B cell (primary cell): ENCODE measurements at regions not wholly inside any gene's neighbourhood (a gene's known extent, or its start where the extent isn't known, plus 50 kb on each side); places are given as distances from the start of the nearest gene placed in this dataset.

ENCODE experiments used
- ATAC-seq: fragments of 200-7000 bp; cut with Tn5 transposase; one replicate; pipeline ENCODE4 v1.10.0; 2021; ENCODE audit warnings: low read depth, mild to moderate bottlenecking, moderate number of reproducible peaks, moderate library complexity
- CTCF ChIA-PET: fragments of 350-600 bp; sonication (Branson Sonifier 250); formaldehyde crosslinking; loops from one replicate; lab custom pipeline; 2021; ENCODE audit warnings: antibody characterized with exemption, inconsistent platforms; lab: Charles Lee
- POLR2A ChIA-PET: fragments of 350-600 bp; sonication (Branson Sonifier 250); formaldehyde crosslinking; loops from one replicate; lab custom pipeline; 2021; ENCODE audit warnings: antibody characterized with exemption; lab: Charles Lee
- DNase-seq: peaks from one replicate; pipeline ENCODE4 v3.0.0; 2013
- H2AFZ ChIP-seq: 2 replicates; pipeline ENCODE4 v1.6.1; 2012; ENCODE audit warnings: mild to moderate bottlenecking, low read depth, low read length; ENCODE audit not compliant: insufficient read depth, poor library complexity, severe bottlenecking
- H3K27ac ChIP-seq, 2 donors: 1 replicate in 1 of 2; 2 replicates in 1 of 2; pipeline ENCODE4 v1.5.1; 2012 to 2013; ENCODE audit warnings: low read length in 2 of 2, mild to moderate bottlenecking in 2 of 2, moderate library complexity in 1 of 2
- H3K27me3 ChIP-seq, 4 experiments: fragments of 200-600 bp in 1 of 4; sonication (generic) in 1 of 4; replicated peaks in 1 of 4; 1 replicate in 2 of 4; 2 replicates in 2 of 4; pipeline versions ENCODE4 v1.6.1 to v1.7.0; 2013 to 2016; ENCODE audit warnings: low read length in 3 of 4, mild to moderate bottlenecking in 2 of 4, mixed read lengths in 1 of 4, moderate library complexity in 1 of 4; ENCODE audit not compliant: insufficient read depth in 4 of 4, control insufficient read depth in 3 of 4; ENCODE audit errors: control extremely low read depth in 1 of 4
- H3K36me3 ChIP-seq, 2 experiments: replicated peaks in 1 of 2; 1 replicate in 1 of 2; 2 replicates in 1 of 2; pipeline versions ENCODE4 v1.6.1 to v1.7.1; 2013; ENCODE audit warnings: low read length in 1 of 2; ENCODE audit not compliant: insufficient read depth in 2 of 2, control insufficient read depth in 1 of 2; ENCODE audit errors: control extremely low read depth in 1 of 2, extremely low read depth in 1 of 2
- H3K4me1 ChIP-seq, 2 donors: fragments of 200-600 bp in 1 of 2; sonication (generic) in 1 of 2; 1 replicate in 1 of 2; 2 replicates in 1 of 2; pipeline versions ENCODE4 v1.5.1 to v1.6.1; 2013 to 2017; ENCODE audit warnings: low read length in 2 of 2; ENCODE audit not compliant: control insufficient read depth in 2 of 2, insufficient read depth in 2 of 2
- H3K4me2 ChIP-seq: replicated peaks from 2 replicates; pipeline ENCODE3; 2012; ENCODE audit warnings: mild to moderate bottlenecking, low read depth, low read length; ENCODE audit not compliant: poor library complexity, severe bottlenecking
- H3K4me3 ChIP-seq, 5 experiments: fragments of 200-600 bp in 1 of 5; sonication (generic) in 1 of 5; 1 replicate in 3 of 5; 2 replicates in 2 of 5; pipeline versions ENCODE4 v1.5.1 to v1.7.0; 2011 to 2016; ENCODE audit warnings: low read length in 4 of 5, mild to moderate bottlenecking in 4 of 5, low read depth in 2 of 5, control low read depth in 1 of 5, moderate library complexity in 1 of 5; ENCODE audit not compliant: insufficient read depth in 1 of 5; ENCODE audit errors: control extremely low read depth in 1 of 5, extremely low read depth in 1 of 5
- H3K79me2 ChIP-seq: fragments of 200-600 bp; sonication (generic); one replicate; pipeline ENCODE4 v1.6.0; 2016; ENCODE audit warnings: low read length; ENCODE audit not compliant: control insufficient read depth, insufficient read depth
- H3K9ac ChIP-seq: fragments of 200-600 bp; sonication (generic); 2 replicates; pipeline ENCODE4 v1.6.1; 2017; ENCODE audit warnings: mild to moderate bottlenecking, low read length, moderate library complexity
- H3K9me3 ChIP-seq, 3 donors: one replicate each; pipeline versions ENCODE4 v1.6.1 to v1.7.1; 2013; ENCODE audit warnings: low read length in 2 of 3; ENCODE audit not compliant: control insufficient read depth in 2 of 3, insufficient read depth in 1 of 3; ENCODE audit errors: control extremely low read depth in 1 of 3
- H4K20me1 ChIP-seq: 2 replicates; pipeline ENCODE4 v1.6.0; 2012; ENCODE audit warnings: mild to moderate bottlenecking, low read length; ENCODE audit not compliant: insufficient read depth, control insufficient read depth, poor library complexity, severe bottlenecking
- H3K27ac Mint-ChIP-seq: one replicate; pipeline ENCODE4 v1.8.0; 2021; ENCODE audit warnings: mixed read lengths
- H3K27me3 Mint-ChIP-seq: one replicate; pipeline ENCODE4 v1.8.0; 2021; ENCODE audit warnings: mixed read lengths
- H3K4me1 Mint-ChIP-seq: one replicate; pipeline ENCODE4 v1.8.0; 2021; ENCODE audit warnings: mixed read lengths
- H3K4me3 Mint-ChIP-seq: one replicate; pipeline ENCODE4 v1.8.0; 2021; ENCODE audit warnings: mixed read lengths
- H3K9me3 Mint-ChIP-seq: one replicate; pipeline ENCODE4 v1.8.0; 2022; ENCODE audit warnings: mixed read lengths; ENCODE audit not compliant: insufficient read depth
- CTCF ChIP-seq: fragments of 200-600 bp; IDR thresholded peaks from one replicate; pipeline ENCODE4 v1.8.0; 2022; ENCODE audit warnings: antibody characterized with exemption, mild to moderate bottlenecking
- EZH2 ChIP-seq: IDR thresholded peaks from 2 replicates; pipeline ENCODE4 v1.6.1; 2012; ENCODE audit warnings: borderline replicate concordance, low read depth, mild to moderate bottlenecking, moderate library complexity, low read length; ENCODE audit not compliant: insufficient read depth, poor library complexity, severe bottlenecking
- WGBS: methylation state at CpG from one replicate; pipeline ENCODE4 v1.1.5; 2013; ENCODE audit warnings: missing lambda C conversion rate; ENCODE audit not compliant: insufficient coverage; 5-methylcytosine and 5-hydroxymethylcytosine counted together
- intact Hi-C: fragments of 100-400 bp; cut with micrococcal nuclease; formaldehyde crosslinking; loops from one replicate; pipeline ENCODE4 v1.10.0; 2022

- Mint-ChIP-seq H3K4me1 (peaks cover 5% of the 10 kb centered on the region), H3K4me3 (no peak overlapping the region), H3K27me3 (peaks cover 21% of the 10 kb centered on the region), H3K9me3 (no peaks in the 10 kb centered on the region), H3K27ac (no peak overlapping the region)
- Histone ChIP-seq H3K4me3 (no peak overlapping the region), H3K4me2 (no peak overlapping the region), H3K79me2 (no peaks in the 10 kb centered on the region), H3K27ac (no peak overlapping the region), H4K20me1 (no peaks in the 10 kb centered on the region), H3K36me3 (no peaks in the 10 kb centered on the region), H3K9ac (no peak overlapping the region), H3K4me1 (peaks cover 0 to 6% of the 10 kb centered on the region in 2 donors), H3K27me3 (peaks cover 0 to 3% (median 0%) of the 10 kb centered on the region in 4 experiments), H2AFZ (no peak overlapping the region), H3K9me3 (no peaks in the 10 kb centered on the region)
- WGBS, result no CpG with 5 or more reads among the region's 1 CpG
- TF ChIP-seq EZH2, result no peak
- no peak for TF ChIP-seq CTCF
- DNase-seq (no peak), ATAC-seq (no peak)
- ChIA-PET CTCF (no interaction called here), POLR2A (no interaction called here)
- intact Hi-C loops, result no loop called here
Measured at GRCh38 chr1:60948486-60948885, 133.9 kb upstream of the NFIA start.

GRCh38 chr1:60947367-60947766, 135.0 kb upstream of the NFIA start:
- Mint-ChIP-seq H3K9me3 (no peaks in the 10 kb centered on the region), H3K27me3 (peaks cover 15% of the 10 kb centered on the region), H3K4me3 (no peak overlapping the region), H3K4me1 (peaks cover 5% of the 10 kb centered on the region), H3K27ac (no peak overlapping the region)
- no CpG with 5 or more reads among the region's 3 CpGs for WGBS
- ATAC-seq (no peak), DNase-seq (no peak)
- H3K4me1 ChIP-seq, result peaks cover 0 to 6% of the 10 kb centered on the region in 2 donors
- H3K9ac ChIP-seq, result no peak overlapping the region
- H3K4me3 ChIP-seq, result no peak overlapping the region
- H3K36me3 ChIP-seq, result no peaks in the 10 kb centered on the region
- no peaks in the 10 kb centered on the region for H3K79me2 ChIP-seq
- H2AFZ ChIP-seq, result no peak overlapping the region
- ChIA-PET CTCF (no interaction called here), POLR2A (no interaction called here)
- H3K9me3 ChIP-seq, result no peaks in the 10 kb centered on the region
- H4K20me1 ChIP-seq, result no peaks in the 10 kb centered on the region
- no peak overlapping the region for H3K4me2 ChIP-seq
- H3K27me3 ChIP-seq, result peaks cover 0 to 3% (median 0%) of the 10 kb centered on the region in 4 experiments
- no peak for TF ChIP-seq CTCF
- no peak for TF ChIP-seq EZH2
- H3K27ac ChIP-seq, result no peak overlapping the region
- intact Hi-C loops, result no loop called here
